SK-N-SH (cell line): ENCODE measurements at regions not wholly inside any gene's neighbourhood (a gene's known extent, or its start where the extent isn't known, plus 50 kb on each side); places are given as distances from the start of the nearest gene placed in this dataset.

Source experiments
- CTCF ChIA-PET: fragments of 300-600, 350-600 bp; formaldehyde crosslinking; extraction: SDS; loops from one replicate; lab custom pipeline; 2021; lab: Yijun Ruan, JAX
- POLR2A ChIA-PET: fragments of 350-600 bp; sonication (Branson Sonifier 250); formaldehyde crosslinking; extraction: SDS; loops from one replicate; lab custom pipeline; 2020; ENCODE audit warnings: antibody characterized with exemption, inconsistent platforms; lab: Yijun Ruan, JAX
- DNase-seq: peaks from one replicate; pipeline ENCODE4 v3.0.0; 2012
- H2AFZ ChIP-seq: fragments of 200-600 bp; sonication (generic); 2 replicates; pipeline ENCODE4 v1.8.1; 2016; ENCODE audit warnings: antibody characterized with exemption, mild to moderate bottlenecking, low read depth
- H3F3A ChIP-seq: fragments of 200-600 bp; sonication (generic); replicated peaks from 2 replicates; pipeline ENCODE3; 2016; ENCODE audit warnings: antibody characterized with exemption, mild to moderate bottlenecking; ENCODE audit not compliant: insufficient read depth
- H3K27ac ChIP-seq, 2 experiments: fragments of 200-500 bp in 1 of 2; fragments of 200-600 bp in 1 of 2; sonication (Bioruptor generic) in 1 of 2; sonication (generic), shearing (Covaris generic) in 1 of 2; 2 replicates each; pipeline versions ENCODE4 v1.5.1 to v1.6.1; 2014 to 2016; ENCODE audit warnings: low read depth in 2 of 2, inconsistent platforms in 1 of 2, low read length in 1 of 2, mild to moderate bottlenecking in 1 of 2, mixed read lengths in 1 of 2
- H3K27me3 ChIP-seq: fragments of 200-600 bp; sonication (generic), shearing (Covaris generic); 2 replicates; pipeline ENCODE4 v1.6.1; 2016; ENCODE audit warnings: mixed run types; ENCODE audit not compliant: insufficient read depth
- H3K36me3 ChIP-seq, 2 experiments: fragments of 200-500 bp in 1 of 2; fragments of 200-600 bp in 1 of 2; sonication (Bioruptor generic) in 1 of 2; sonication (generic) in 1 of 2; replicated peaks in 1 of 2; 2 replicates each; pipeline versions ENCODE3 to v1.5.1; 2014 to 2016; ENCODE audit warnings: low read length in 1 of 2, mild to moderate bottlenecking in 1 of 2; ENCODE audit not compliant: insufficient read depth in 2 of 2, control insufficient read depth in 1 of 2
- H3K4me1 ChIP-seq, 2 experiments: fragments of 200-500 bp in 1 of 2; fragments of 200-600 bp in 1 of 2; sonication (Bioruptor generic) in 1 of 2; sonication (generic), shearing (Covaris generic) in 1 of 2; 2 replicates each; pipeline versions ENCODE4 v1.5.1 to v1.6.1; 2014 to 2016; ENCODE audit warnings: low read depth in 1 of 2, low read length in 1 of 2, mixed run types in 1 of 2; ENCODE audit not compliant: insufficient read depth in 2 of 2, control insufficient read depth in 1 of 2
- H3K4me2 ChIP-seq: fragments of 200-600 bp; sonication (generic), shearing (Covaris generic); 2 replicates; pipeline ENCODE4 v1.6.1; 2017; ENCODE audit warnings: mixed run types
- H3K4me3 ChIP-seq, 2 experiments: fragments of 200-500 bp in 1 of 2; fragments of 200-600 bp in 1 of 2; sonication (Bioruptor generic) in 1 of 2; sonication (generic), shearing (Covaris generic) in 1 of 2; 2 replicates each; pipeline versions ENCODE4 v1.5.1 to v1.8.1; 2014 to 2016; ENCODE audit warnings: low read depth in 2 of 2, inconsistent platforms in 1 of 2, low read length in 1 of 2, mild to moderate bottlenecking in 1 of 2, mixed read lengths in 1 of 2, moderate library complexity in 1 of 2
- H3K79me2 ChIP-seq: fragments of 200-600 bp; sonication (generic); 2 replicates; pipeline ENCODE4 v1.8.1; 2017; ENCODE audit warnings: mild to moderate bottlenecking; ENCODE audit not compliant: insufficient read depth
- H3K9ac ChIP-seq: fragments of 200-600 bp; sonication (generic); 2 replicates; pipeline ENCODE4 v1.6.1; 2017; ENCODE audit warnings: mixed run types
- H3K9me2 ChIP-seq: fragments of 200-600 bp; sonication (generic); 2 replicates; pipeline ENCODE4 v1.6.1; 2017; ENCODE audit warnings: mixed run types
- H3K9me3 ChIP-seq: fragments of 200-600 bp; sonication (generic); 2 replicates; pipeline ENCODE4 v1.6.1; 2017; ENCODE audit warnings: mixed run types, mild to moderate bottlenecking, moderate library complexity
- H4K20me1 ChIP-seq: fragments of 200-600 bp; sonication (generic); 2 replicates; pipeline ENCODE4 v1.6.1; 2017; ENCODE audit warnings: mild to moderate bottlenecking, mixed run types; ENCODE audit not compliant: insufficient read depth
- CHD2 ChIP-seq: fragments of 150-350 bp; IDR thresholded peaks from 2 replicates; pipeline ENCODE4 v1.6.1; 2018; ENCODE audit warnings: low read length; ENCODE audit not compliant: partially characterized antibody
- EP300 ChIP-seq, 2 experiments: IDR thresholded peaks; 2 replicates each; pipeline versions ENCODE4 v1.4.0 to v1.6.1; 2012; ENCODE audit warnings: borderline replicate concordance in 1 of 2, low read depth in 1 of 2, low read length in 1 of 2
- EZH2phosphoT487 ChIP-seq: fragments of 200-600 bp; sonication (generic); IDR thresholded peaks from 2 replicates; pipeline ENCODE4 v1.6.1; 2017; ENCODE audit warnings: low read depth, mixed run types, mild to moderate bottlenecking, antibody characterized with exemption, moderate library complexity, borderline replicate concordance
- FOSL2 ChIP-seq: IDR thresholded peaks from 2 replicates; pipeline ENCODE4 v1.4.0; 2012; ENCODE audit warnings: low read depth, mild to moderate bottlenecking, moderate library complexity, borderline replicate concordance
- FOXJ3 ChIP-seq: sonication (generic); formaldehyde crosslinking; IDR thresholded peaks from 2 replicates; pipeline ENCODE4 v1.5.1; 2020; ENCODE audit warnings: mild to moderate bottlenecking, missing genetic modification reagents
- FOXM1 ChIP-seq: IDR thresholded peaks from 2 replicates; pipeline ENCODE4 v1.4.0; 2012; ENCODE audit warnings: low read depth, mild to moderate bottlenecking
- NFIC ChIP-seq: IDR thresholded peaks from 2 replicates; pipeline ENCODE4 v1.4.0; 2012; ENCODE audit warnings: borderline replicate concordance
- NRF1 ChIP-seq: IDR thresholded peaks from 2 replicates; pipeline ENCODE4 v1.6.1; 2012; ENCODE audit warnings: low read depth, mild to moderate bottlenecking, low read length
- RAD21 ChIP-seq: IDR thresholded peaks from 2 replicates; pipeline ENCODE4 v1.6.1; 2012; ENCODE audit warnings: mild to moderate bottlenecking, low read length
- RXRA ChIP-seq: IDR thresholded peaks from 2 replicates; pipeline ENCODE4 v1.4.0; 2012; ENCODE audit warnings: low read depth, mild to moderate bottlenecking, borderline replicate concordance
- TAF1 ChIP-seq: IDR thresholded peaks from 2 replicates; pipeline ENCODE4 v1.6.1; 2012; ENCODE audit warnings: low read depth, mild to moderate bottlenecking, low read length, moderate library complexity, borderline replicate concordance
- WGBS: methylation state at CpG from one replicate; pipeline ENCODE4 v1.1.6; 2017; ENCODE audit warnings: low lambda C conversion rate; 5-methylcytosine and 5-hydroxymethylcytosine counted together
- TF ChIP-seq, protein P1 (sequence below): IDR thresholded peaks from 2 replicates; pipeline ENCODE4 v1.4.0; 2012; ENCODE audit warnings: low read depth
- TF ChIP-seq, protein P2 (sequence below): IDR thresholded peaks from 2 replicates; pipeline ENCODE4; 2012

DNA sequence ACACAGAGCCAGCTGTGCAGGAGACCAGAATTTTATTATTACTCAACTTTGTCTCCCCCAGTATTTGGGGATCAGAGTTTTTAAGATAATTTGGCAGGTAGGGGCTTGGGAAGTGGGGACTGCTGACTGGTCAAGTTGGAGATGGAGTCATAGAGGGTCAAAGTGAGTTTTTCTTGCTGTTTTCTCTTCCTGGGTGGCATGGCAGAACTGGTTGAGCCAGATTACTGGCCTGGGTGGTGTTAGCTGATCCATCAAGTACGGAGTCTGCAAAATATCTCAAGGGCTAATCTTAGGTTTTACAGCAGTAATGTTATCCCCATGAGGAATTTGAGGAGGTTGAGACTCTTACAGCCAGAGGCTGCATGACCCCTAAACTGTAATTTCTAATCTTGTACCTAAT, 153.5 kb downstream of the OR4C45 start:
- POLR2A ChIA-PET = no interaction called here
- Histone ChIP-seq H3K36me3 (no peaks in the 10 kb centered on the region), H4K20me1 (no peaks in the 10 kb centered on the region)
- no peak for TF ChIP-seq CHD2
- TF ChIP-seq, all 33 proteins: peak for 0
- CTCF ChIA-PET = no interaction called here
- Histone ChIP-seq H3F3A (no peaks in the 10 kb centered on the region), H2AFZ (no peak overlapping the region), H3K9me3 (no peaks in the 10 kb centered on the region), H3K4me2 (no peak overlapping the region), H3K4me3 (no peak overlapping the region), H3K9ac (no peak overlapping the region), H3K9me2 (no peaks in the 10 kb centered on the region), H3K27me3 (no peaks in the 10 kb centered on the region), H3K4me1 (no peaks in the 10 kb centered on the region), H3K79me2 (no peaks in the 10 kb centered on the region), H3K27ac (no peak overlapping the region)
- no peak for DNase-seq
- 0% methylated on average over 1 of the region's 1 CpG for WGBS

DNA sequence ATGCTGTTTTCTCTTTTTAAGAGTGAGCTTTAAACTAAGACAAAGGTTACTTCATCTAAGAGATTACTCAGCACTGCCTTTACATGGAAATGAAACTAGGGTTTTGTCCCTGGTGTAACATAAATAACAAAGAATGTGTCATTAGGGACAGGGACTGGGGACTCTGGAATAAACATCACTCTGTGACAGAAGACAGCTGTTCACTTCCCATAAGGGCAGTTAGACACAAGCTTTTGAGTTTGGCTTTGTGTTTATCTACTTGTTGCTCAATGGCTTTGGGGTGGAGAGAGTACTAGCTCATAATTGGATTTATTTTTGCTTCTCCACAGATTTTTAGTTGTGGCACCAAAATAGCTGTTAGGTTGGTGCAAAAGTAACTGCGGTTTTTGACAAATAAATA, 154.5 kb downstream of the OR4C45 start:
- Histone ChIP-seq H3K4me3 (no peak overlapping the region), H3K36me3 (no peaks in the 10 kb centered on the region), H4K20me1 (no peaks in the 10 kb centered on the region), H3F3A (no peaks in the 10 kb centered on the region), H3K9me2 (no peaks in the 10 kb centered on the region), H3K79me2 (no peaks in the 10 kb centered on the region), H2AFZ (no peak overlapping the region), H3K4me2 (no peak overlapping the region), H3K9ac (no peak overlapping the region), H3K4me1 (no peaks in the 10 kb centered on the region), H3K27ac (no peak overlapping the region), H3K27me3 (no peaks in the 10 kb centered on the region), H3K9me3 (no peaks in the 10 kb centered on the region)
- no peak for TF ChIP-seq CHD2
- no peak for TF ChIP-seq NFIC
- no peak for TF ChIP-seq EZH2phosphoT487
- TF ChIP-seq, protein P1, sequence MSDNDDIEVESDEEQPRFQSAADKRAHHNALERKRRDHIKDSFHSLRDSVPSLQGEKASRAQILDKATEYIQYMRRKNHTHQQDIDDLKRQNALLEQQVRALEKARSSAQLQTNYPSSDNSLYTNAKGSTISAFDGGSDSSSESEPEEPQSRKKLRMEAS = no peak
- TF ChIP-seq EP300 (IDR thresholded peaks at IDR 0.05; ENCODE audit: borderline replicate concordance in 1 of 2, low read depth in 1 of 2, low read length in 1 of 2) = no peak
- TF ChIP-seq FOXM1 = no peak
- no peak for TF ChIP-seq RXRA
- no peak for TF ChIP-seq FOSL2
- TF ChIP-seq, protein P2, sequence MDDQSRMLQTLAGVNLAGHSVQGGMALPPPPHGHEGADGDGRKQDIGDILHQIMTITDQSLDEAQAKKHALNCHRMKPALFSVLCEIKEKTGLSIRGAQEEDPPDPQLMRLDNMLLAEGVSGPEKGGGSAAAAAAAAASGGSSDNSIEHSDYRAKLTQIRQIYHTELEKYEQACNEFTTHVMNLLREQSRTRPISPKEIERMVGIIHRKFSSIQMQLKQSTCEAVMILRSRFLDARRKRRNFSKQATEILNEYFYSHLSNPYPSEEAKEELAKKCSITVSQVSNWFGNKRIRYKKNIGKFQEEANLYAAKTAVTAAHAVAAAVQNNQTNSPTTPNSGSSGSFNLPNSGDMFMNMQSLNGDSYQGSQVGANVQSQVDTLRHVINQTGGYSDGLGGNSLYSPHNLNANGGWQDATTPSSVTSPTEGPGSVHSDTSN = no peak
- TF ChIP-seq RAD21 = no peak
- no peak for TF ChIP-seq NRF1
- TF ChIP-seq TAF1 = no peak
- TF ChIP-seq FOXJ3 (CRISPR knock-in tag) = no peak
- no peak for DNase-seq
- POLR2A ChIA-PET = no interaction called here
- WGBS = 3% methylated on average over 1 of the region's 1 CpG
- CTCF ChIA-PET = no interaction called here
